ENCODE measurements at regions not wholly inside any gene's neighbourhood (a gene's known extent, or its start where the extent isn't known, plus 50 kb on each side); places are given as distances from the start of the nearest gene placed in this dataset.

GRCh38 chr3:102125197-102125993 is 276.1 kb downstream of the NFKBIZ start:
- H3K27ac Mint-ChIP-seq: no peak overlapping the region
- peaks cover 14% of the 10 kb centered on the region for H3K36me3 Mint-ChIP-seq
- no peaks in the 10 kb centered on the region for H3K4me1 Mint-ChIP-seq
- no peak for DNase-seq (ENCODE audit: low spot score in 2 of 2, unreplicated experiment in 2 of 2)
- H3K27me3 Mint-ChIP-seq (ENCODE audit: low read depth): no peaks in the 10 kb centered on the region
- TF ChIP-seq CTCF (IDR thresholded peaks at IDR 0.05; ENCODE audit: unreplicated experiment): no peak
- no peak overlapping the region for H3K4me3 Mint-ChIP-seq
- peaks cover 44% of the 10 kb centered on the region for H3K9me3 Mint-ChIP-seq

- Mint-ChIP-seq H3K27ac (no peak overlapping the region), H3K9me3 (peaks cover 44% of the 10 kb centered on the region), H3K4me1 (no peaks in the 10 kb centered on the region), H3K27me3 (ENCODE audit: low read depth) (no peaks in the 10 kb centered on the region), H3K36me3 (peaks cover 10% of the 10 kb centered on the region), H3K4me3 (no peak overlapping the region)
- DNase-seq (ENCODE audit: low spot score in 2 of 2, unreplicated experiment in 2 of 2): no peak
- no peak for TF ChIP-seq CTCF (IDR thresholded peaks at IDR 0.05; ENCODE audit: unreplicated experiment)
These were observed 276.7 kb downstream of the NFKBIZ start for GRCh38 chr3:102125994-102126368.

GRCh38 chr3:102129760-102130608 is 280.7 kb downstream of the NFKBIZ start:
- Mint-ChIP-seq H3K27ac (no peak overlapping the region), H3K4me1 (no peaks in the 10 kb centered on the region), H3K4me3 (no peak overlapping the region), H3K27me3 (ENCODE audit: low read depth) (no peaks in the 10 kb centered on the region), H3K36me3 (no peaks in the 10 kb centered on the region), H3K9me3 (peaks cover 14% of the 10 kb centered on the region)
- DNase-seq (ENCODE audit: low spot score in 2 of 2, unreplicated experiment in 2 of 2): no peak
- TF ChIP-seq CTCF (IDR thresholded peaks at IDR 0.05; ENCODE audit: unreplicated experiment): no peak

- H3K36me3 Mint-ChIP-seq: no peaks in the 10 kb centered on the region
- H3K27ac Mint-ChIP-seq: no peak overlapping the region
- H3K9me3 Mint-ChIP-seq: peaks cover 7% of the 10 kb centered on the region
- H3K4me1 Mint-ChIP-seq: peaks cover 10% of the 10 kb centered on the region
- no peak overlapping the region for H3K4me3 Mint-ChIP-seq
- H3K27me3 Mint-ChIP-seq (ENCODE audit: low read depth): no peaks in the 10 kb centered on the region
- DNase-seq (ENCODE audit: low spot score in 2 of 2, unreplicated experiment in 2 of 2): no peak
- no peak for TF ChIP-seq CTCF (IDR thresholded peaks at IDR 0.05; ENCODE audit: unreplicated experiment)
These were observed 283.1 kb downstream of the NFKBIZ start for GRCh38 chr3:102132370-102132769.

- Mint-ChIP-seq H3K4me1 (peaks cover 10% of the 10 kb centered on the region), H3K27ac (no peak overlapping the region), H3K36me3 (peaks cover 2% of the 10 kb centered on the region), H3K4me3 (no peak overlapping the region), H3K9me3 (peaks cover 10% of the 10 kb centered on the region), H3K27me3 (ENCODE audit: low read depth) (no peaks in the 10 kb centered on the region)
- no peak for DNase-seq (ENCODE audit: low spot score in 2 of 2, unreplicated experiment in 2 of 2)
- no peak for TF ChIP-seq CTCF (IDR thresholded peaks at IDR 0.05; ENCODE audit: unreplicated experiment)
These were observed 284.1 kb downstream of the NFKBIZ start for GRCh38 chr3:102133376-102133775.
